Right lobe of liver (tissue), 6 donors: ENCODE measurements at regions not wholly inside any gene's neighbourhood (a gene's known extent, or its start where the extent isn't known, plus 50 kb on each side); places are given as distances from the start of the nearest gene placed in this dataset.

Experiments used
- ATAC-seq, 4 donors: fragments of 200-7000 bp; cut with Tn5 transposase; one replicate each; pipeline ENCODE4 v1.9.1; 2020; ENCODE audit warnings: mild to moderate bottlenecking in 4 of 4, moderate library complexity in 4 of 4
- DNase-seq, 3 donors: peaks; one replicate each; pipeline ENCODE4 v3.0.0-alpha.2; 2020
- H3K27ac ChIP-seq, 3 donors: fragments of 200-600 bp; one replicate each; pipeline ENCODE4 v1.8.0; 2022
- H3K27me3 ChIP-seq, 2 donors: fragments of 200-600 bp; one replicate each; pipeline ENCODE4 v1.8.0; 2022
- H3K36me3 ChIP-seq, 4 donors: fragments of 200-600 bp; sonication (generic) in 1 of 4; one replicate each; pipeline versions ENCODE4 v1.5.1 to v1.8.0; 2017 to 2022; ENCODE audit warnings: control low read depth in 1 of 4
- H3K4me1 ChIP-seq, 4 donors: fragments of 200-600 bp; sonication (generic) in 1 of 4; one replicate each; pipeline versions ENCODE4 v1.5.1 to v1.8.0; 2017 to 2022; ENCODE audit warnings: control low read depth in 1 of 4
- H3K4me3 ChIP-seq, 3 donors: fragments of 200-600 bp; one replicate each; pipeline ENCODE4 v1.8.0; 2022
- H3K9me3 ChIP-seq, 4 donors: fragments of 200-600 bp; sonication (generic) in 1 of 4; one replicate each; pipeline versions ENCODE4 v1.5.1 to v1.8.0; 2017 to 2022; ENCODE audit warnings: control low read depth in 1 of 4
- CTCF ChIP-seq, 4 donors: fragments of 200-600 bp in 3 of 4; fragments of 450-650 bp in 1 of 4; IDR thresholded peaks; one replicate each; pipeline versions ENCODE4 v1.5.1 to v1.8.0; 2016 to 2022; ENCODE audit warnings: antibody characterized with exemption in 4 of 4, mild to moderate bottlenecking in 2 of 4
- POLR2A ChIP-seq: fragments of 450-650 bp; IDR thresholded peaks from one replicate; pipeline ENCODE4 v1.6.1; 2017; ENCODE audit warnings: antibody characterized with exemption, mild to moderate bottlenecking
- WGBS: methylation state at CpG from one replicate; pipeline ENCODE4 v1.1.6; 2018; ENCODE audit warnings: low coverage, low lambda C conversion rate; ENCODE audit not compliant: insufficient coverage; ENCODE audit errors: missing lambda C conversion rate; 5-methylcytosine and 5-hydroxymethylcytosine counted together
- intact Hi-C, 2 donors: fragments of 100-400 bp; cut with DNase I; formaldehyde crosslinking; loops; one replicate each; pipeline versions ENCODE4 v1.11.2 to v1.14.1; 2022
- donor health status: DM: no; HTN: yes; CAD: no.
- donor health status: DM: no; HTN: no; CAD: no.
- donor health status: DM: no; HTN: no; CAD: no.
- donor health status: DM: no; HTN: yes; CAD: no.
- donor health status: DM: no; HTN: yes; CAD: no.

GRCh38 chr6:105907301-105907700 lies 178.8 kb upstream of the PRDM1 start:
- Histone ChIP-seq H3K27me3 (no peaks in the 10 kb centered on the region), H3K36me3 (no peaks in the 10 kb centered on the region), H3K27ac (no peak overlapping the region), H3K4me1 (no peaks in the 10 kb centered on the region), H3K4me3 (no peak overlapping the region), H3K9me3 (no peaks in the 10 kb centered on the region)
- WGBS = 57% methylated on average over 2 of the region's 2 CpGs
- DNase-seq (no peak), ATAC-seq (no peak)
- intact Hi-C loops = no loop called here
- TF ChIP-seq POLR2A (no peak), CTCF (IDR thresholded peaks at IDR 0.05) (no peak)

DNA sequence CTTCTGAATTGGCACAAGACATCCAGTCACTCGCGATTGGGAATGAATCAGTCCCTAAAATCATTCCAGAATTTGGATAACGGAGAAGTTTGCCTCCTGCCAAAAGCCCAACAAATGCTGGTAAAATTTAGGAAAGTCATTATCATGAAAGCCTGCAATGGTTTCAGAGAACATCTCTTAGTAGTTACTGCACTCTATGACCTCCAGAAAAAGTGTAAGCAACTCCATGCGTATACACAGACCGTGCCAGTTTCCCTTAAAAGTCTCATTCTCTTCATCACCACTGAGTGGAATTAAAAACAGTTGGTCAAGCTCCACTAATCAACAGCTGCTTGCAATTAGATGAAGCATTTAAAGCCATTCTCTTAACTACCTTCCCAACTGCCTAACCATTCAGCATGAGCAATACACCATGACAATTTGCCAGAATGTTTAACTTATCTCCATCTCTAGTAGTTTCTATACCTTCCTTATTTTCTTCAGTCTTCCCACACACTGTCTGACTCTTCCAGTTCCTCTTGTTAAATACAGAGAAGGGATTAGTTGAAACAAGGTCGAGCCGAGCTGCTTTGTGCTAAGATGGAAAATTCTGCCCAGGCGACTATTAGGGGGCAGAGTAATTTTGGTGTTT lies 183.6 kb upstream of the PRDM1 start:
- no peak for DNase-seq
- 70% methylated on average over 7 of the region's 8 CpGs for WGBS
- Histone ChIP-seq H3K4me1 (no peaks in the 10 kb centered on the region), H3K27ac (no peak overlapping the region), H3K4me3 (no peak overlapping the region), H3K9me3 (no peaks in the 10 kb centered on the region), H3K36me3 (no peaks in the 10 kb centered on the region), H3K27me3 (no peaks in the 10 kb centered on the region)
- ATAC-seq = no peak
- TF ChIP-seq CTCF (IDR thresholded peaks at IDR 0.05) (no peak), POLR2A (no peak)
- intact Hi-C loops = no loop called here

DNA sequence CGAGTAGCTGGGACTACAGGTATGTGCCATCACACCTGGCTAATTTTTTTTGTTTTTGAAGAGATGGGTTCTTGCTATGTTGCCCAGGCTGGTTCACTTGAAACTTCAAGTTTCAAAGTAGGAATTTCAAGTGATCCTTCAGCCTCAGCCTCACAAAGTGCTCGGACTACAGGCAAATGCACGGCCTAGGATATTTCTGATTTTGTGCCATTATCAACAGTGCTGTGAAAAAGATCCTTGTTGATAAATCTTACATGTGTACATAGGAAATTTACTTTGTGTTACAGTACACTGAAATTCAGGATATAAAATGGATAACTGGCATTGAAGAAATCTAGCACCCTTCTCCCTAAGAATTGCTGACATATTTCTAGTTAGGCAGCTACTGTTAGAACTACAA lies 184.6 kb upstream of the PRDM1 start:
- DNase-seq = no peak
- ATAC-seq = no peak
- no peaks in the 10 kb centered on the region for H3K36me3 ChIP-seq
- intact Hi-C loops = no loop called here
- H3K9me3 ChIP-seq = no peaks in the 10 kb centered on the region
- no peak overlapping the region for H3K27ac ChIP-seq
- H3K4me3 ChIP-seq = no peak overlapping the region
- no peaks in the 10 kb centered on the region for H3K27me3 ChIP-seq
- 89% methylated on average over 3 of the region's 3 CpGs for WGBS
- H3K4me1 ChIP-seq = no peaks in the 10 kb centered on the region
- TF ChIP-seq CTCF (IDR thresholded peaks at IDR 0.05) (no peak), POLR2A (no peak)

- DNase-seq (no peak), ATAC-seq (peak in 1 of 4 donors; percentile 17)
- intact Hi-C loops = no loop called here
- 38% methylated on average over 13 of the region's 13 CpGs for WGBS
- no peaks in the 10 kb centered on the region for H3K36me3 ChIP-seq
- H3K4me1 ChIP-seq = peaks cover 0 to 7% (median 0%) of the 10 kb centered on the region in 4 donors
- H3K27me3 ChIP-seq = no peaks in the 10 kb centered on the region
- no peaks in the 10 kb centered on the region for H3K9me3 ChIP-seq
- H3K4me3 ChIP-seq = no peak overlapping the region
- no peak overlapping the region for H3K27ac ChIP-seq
- TF ChIP-seq CTCF (IDR thresholded peaks at IDR 0.05) = no peak
- TF ChIP-seq POLR2A = no peak
Measured at GRCh38 chr6:105900125-105900937, 185.8 kb upstream of the PRDM1 start.
